Breast epithelium (tissue), 3 donors: ENCODE measurements at regions not wholly inside any gene's neighbourhood (a gene's known extent, or its start where the extent isn't known, plus 50 kb on each side); places are given as distances from the start of the nearest gene placed in this dataset.

Experiments
- POLR2A ChIP-seq: fragments of 450-650 bp; IDR thresholded peaks from one replicate; pipeline ENCODE4 v1.6.1; 2016; ENCODE audit warnings: antibody characterized with exemption, mild to moderate bottlenecking, moderate library complexity
- POLR2AphosphoS5 ChIP-seq, 3 donors: sonication (generic); formaldehyde crosslinking; IDR thresholded peaks; one replicate each; pipeline ENCODE4 v1.6.1; 2017; ENCODE audit warnings: antibody characterized with exemption in 3 of 3
- TF ChIP-seq, protein P1 (sequence below), 3 donors: fragments of 450-650 bp; IDR thresholded peaks; one replicate each; pipeline ENCODE4 v1.5.1; 2016 to 2017; ENCODE audit warnings: antibody characterized with exemption in 3 of 3, mild to moderate bottlenecking in 3 of 3, moderate library complexity in 3 of 3

DNA sequence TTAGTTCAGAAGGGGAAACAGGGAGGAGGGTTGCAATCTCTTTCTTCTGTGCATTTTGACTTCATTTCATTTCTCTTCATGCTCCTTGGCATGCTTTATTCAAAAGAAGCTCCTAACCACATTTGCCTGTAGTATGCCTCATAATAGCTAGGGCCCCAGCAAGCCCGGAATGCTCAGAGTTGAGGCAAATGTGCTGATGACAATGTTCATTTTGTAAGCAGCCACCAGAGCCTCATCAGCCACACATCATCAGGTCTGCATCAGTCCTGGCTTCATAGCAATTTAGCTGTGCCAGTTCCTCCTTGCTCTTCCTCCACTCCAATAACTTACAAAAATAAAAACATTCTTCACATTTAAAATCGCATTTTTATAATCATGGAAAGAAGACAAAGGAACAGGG lies 65.4 kb upstream of the MMADHC start:
- TF ChIP-seq POLR2A: no peak
- TF ChIP-seq, protein P1, sequence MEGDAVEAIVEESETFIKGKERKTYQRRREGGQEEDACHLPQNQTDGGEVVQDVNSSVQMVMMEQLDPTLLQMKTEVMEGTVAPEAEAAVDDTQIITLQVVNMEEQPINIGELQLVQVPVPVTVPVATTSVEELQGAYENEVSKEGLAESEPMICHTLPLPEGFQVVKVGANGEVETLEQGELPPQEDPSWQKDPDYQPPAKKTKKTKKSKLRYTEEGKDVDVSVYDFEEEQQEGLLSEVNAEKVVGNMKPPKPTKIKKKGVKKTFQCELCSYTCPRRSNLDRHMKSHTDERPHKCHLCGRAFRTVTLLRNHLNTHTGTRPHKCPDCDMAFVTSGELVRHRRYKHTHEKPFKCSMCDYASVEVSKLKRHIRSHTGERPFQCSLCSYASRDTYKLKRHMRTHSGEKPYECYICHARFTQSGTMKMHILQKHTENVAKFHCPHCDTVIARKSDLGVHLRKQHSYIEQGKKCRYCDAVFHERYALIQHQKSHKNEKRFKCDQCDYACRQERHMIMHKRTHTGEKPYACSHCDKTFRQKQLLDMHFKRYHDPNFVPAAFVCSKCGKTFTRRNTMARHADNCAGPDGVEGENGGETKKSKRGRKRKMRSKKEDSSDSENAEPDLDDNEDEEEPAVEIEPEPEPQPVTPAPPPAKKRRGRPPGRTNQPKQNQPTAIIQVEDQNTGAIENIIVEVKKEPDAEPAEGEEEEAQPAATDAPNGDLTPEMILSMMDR (IDR thresholded peaks at IDR 0.05): no peak
- TF ChIP-seq POLR2AphosphoS5 (IDR thresholded peaks at IDR 0.05): no peak
